H1 (cell line): ENCODE measurements at regions not wholly inside any gene's neighbourhood (a gene's known extent, or its start where the extent isn't known, plus 50 kb on each side); places are given as distances from the start of the nearest gene placed in this dataset.

Experiments used
- SIX5 ChIP-seq: IDR thresholded peaks from 2 replicates; pipeline ENCODE4 v1.6.1; 2011; ENCODE audit warnings: mild to moderate bottlenecking, low read depth, low read length
- TEAD4 ChIP-seq: IDR thresholded peaks from 2 replicates; pipeline ENCODE4 v1.6.1; 2012; ENCODE audit warnings: low read depth, low read length, inconsistent platforms, mixed read lengths
- TF ChIP-seq, protein P1 (sequence below), 3 experiments: IDR thresholded peaks; 1 replicate in 2 of 3; 2 replicates in 1 of 3; pipeline versions ENCODE4 v1.5.1 to v1.6.1; 2011; ENCODE audit warnings: low read length in 3 of 3, mild to moderate bottlenecking in 3 of 3, inconsistent platforms in 2 of 3, low read depth in 1 of 3, moderate library complexity in 1 of 3; ENCODE audit not compliant: insufficient read depth in 1 of 3; ENCODE audit errors: control extremely low read depth in 1 of 3

DNA sequence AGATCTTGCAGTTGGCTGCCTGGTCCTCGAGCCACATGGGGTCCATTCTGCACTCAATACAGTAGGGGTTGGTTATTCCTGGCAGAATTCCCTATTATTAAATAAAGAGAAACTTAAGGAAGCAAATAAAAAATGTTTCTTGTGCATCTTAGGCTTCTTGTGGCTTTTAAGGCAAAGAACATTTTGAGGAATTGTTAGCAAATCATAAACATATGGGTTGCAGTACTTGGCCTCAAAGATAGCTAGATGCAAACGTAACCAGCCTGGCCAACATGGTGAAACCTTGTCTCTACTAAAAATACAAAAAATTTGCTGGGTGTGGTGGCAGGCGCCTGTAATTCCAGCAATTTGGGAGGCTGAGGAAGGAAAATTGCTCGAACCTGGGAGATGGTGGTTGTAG, 50.8 kb upstream of the KCNA5 start:
- TF ChIP-seq TEAD4 = no peak
- TF ChIP-seq SIX5 = no peak
- TF ChIP-seq, protein P1, sequence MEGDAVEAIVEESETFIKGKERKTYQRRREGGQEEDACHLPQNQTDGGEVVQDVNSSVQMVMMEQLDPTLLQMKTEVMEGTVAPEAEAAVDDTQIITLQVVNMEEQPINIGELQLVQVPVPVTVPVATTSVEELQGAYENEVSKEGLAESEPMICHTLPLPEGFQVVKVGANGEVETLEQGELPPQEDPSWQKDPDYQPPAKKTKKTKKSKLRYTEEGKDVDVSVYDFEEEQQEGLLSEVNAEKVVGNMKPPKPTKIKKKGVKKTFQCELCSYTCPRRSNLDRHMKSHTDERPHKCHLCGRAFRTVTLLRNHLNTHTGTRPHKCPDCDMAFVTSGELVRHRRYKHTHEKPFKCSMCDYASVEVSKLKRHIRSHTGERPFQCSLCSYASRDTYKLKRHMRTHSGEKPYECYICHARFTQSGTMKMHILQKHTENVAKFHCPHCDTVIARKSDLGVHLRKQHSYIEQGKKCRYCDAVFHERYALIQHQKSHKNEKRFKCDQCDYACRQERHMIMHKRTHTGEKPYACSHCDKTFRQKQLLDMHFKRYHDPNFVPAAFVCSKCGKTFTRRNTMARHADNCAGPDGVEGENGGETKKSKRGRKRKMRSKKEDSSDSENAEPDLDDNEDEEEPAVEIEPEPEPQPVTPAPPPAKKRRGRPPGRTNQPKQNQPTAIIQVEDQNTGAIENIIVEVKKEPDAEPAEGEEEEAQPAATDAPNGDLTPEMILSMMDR (IDR thresholded peaks at IDR 0.05; ENCODE audit: control extremely low read depth in 1 of 3, insufficient read depth in 1 of 3, low read depth in 1 of 3, low read length in 3 of 3) = no peak
